ENCODE measurements at regions not wholly inside any gene's neighbourhood (a gene's known extent, or its start where the extent isn't known, plus 50 kb on each side); places are given as distances from the start of the nearest gene placed in this dataset.

- Histone ChIP-seq H3K9me3 (ENCODE audit: control insufficient read depth, low read length) (no peaks in the 10 kb centered on the region), H3K27me3 (ENCODE audit: control insufficient read depth, insufficient read depth, low read length, poor library complexity, severe bottlenecking) (peaks cover 69% of the 10 kb centered on the region), H3K4me3 (ENCODE audit: low read length) (no peak overlapping the region), H3K9ac (ENCODE audit: extremely low read depth, low read length, poor library complexity, severe bottlenecking) (no peak overlapping the region), H3K36me3 (ENCODE audit: control insufficient read depth, insufficient read depth, low read length) (no peaks in the 10 kb centered on the region), H3K4me1 (ENCODE audit: control insufficient read depth, insufficient read depth, low read length) (no peaks in the 10 kb centered on the region), H3K27ac (ENCODE audit: low read depth, low read length) (no peak overlapping the region)
- 78 to 91% methylated on average over 7 of the region's 7 CpGs for WGBS, 2 experiments (ENCODE audit: insufficient coverage in 1 of 2, insufficient read length in 1 of 2)
- Mint-ChIP-seq H3K9me3 (peaks cover under 1% of the 10 kb centered on the region), H3K27ac (no peak overlapping the region), H3K27me3 (ENCODE audit: insufficient read depth) (peaks cover 57% of the 10 kb centered on the region), H3K4me3 (no peak overlapping the region), H3K4me1 (no peaks in the 10 kb centered on the region), H3K36me3 (ENCODE audit: low read depth) (no peaks in the 10 kb centered on the region)
- TF ChIP-seq CTCF (conservative IDR thresholded peaks at IDR 0.05): no peak
- no peak for DNase-seq
Measured at GRCh38 chr4:77220828-77221613, 64.0 kb downstream of the CCNG2 start.

GRCh38 chr4:77225022-77225421 lies 68.0 kb downstream of the CCNG2 start:
- H3K4me3 Mint-ChIP-seq: no peak overlapping the region
- H3K27me3 Mint-ChIP-seq (ENCODE audit: insufficient read depth): peaks cover 57% of the 10 kb centered on the region
- TF ChIP-seq CTCF (conservative IDR thresholded peaks at IDR 0.05): no peak
- Histone ChIP-seq H3K27ac (ENCODE audit: low read depth, low read length) (no peak overlapping the region), H3K27me3 (ENCODE audit: control insufficient read depth, insufficient read depth, low read length, poor library complexity, severe bottlenecking) (peaks cover 41% of the 10 kb centered on the region), H3K9ac (ENCODE audit: extremely low read depth, low read length, poor library complexity, severe bottlenecking) (no peak overlapping the region), H3K4me1 (ENCODE audit: control insufficient read depth, insufficient read depth, low read length) (no peaks in the 10 kb centered on the region), H3K4me3 (ENCODE audit: low read length) (no peak overlapping the region), H3K9me3 (ENCODE audit: control insufficient read depth, low read length) (no peaks in the 10 kb centered on the region), H3K36me3 (ENCODE audit: control insufficient read depth, insufficient read depth, low read length) (no peaks in the 10 kb centered on the region)
- DNase-seq: no peak
- H3K36me3 Mint-ChIP-seq (ENCODE audit: low read depth): no peaks in the 10 kb centered on the region
- H3K27ac Mint-ChIP-seq: no peak overlapping the region
- 78 to 84% methylated on average over 1 to 2 of the region's 2 CpGs for WGBS, 2 experiments (ENCODE audit: insufficient coverage in 1 of 2, insufficient read length in 1 of 2)
- peaks cover 24% of the 10 kb centered on the region for H3K9me3 Mint-ChIP-seq
- no peaks in the 10 kb centered on the region for H3K4me1 Mint-ChIP-seq

- H3K27ac ChIP-seq (ENCODE audit: low read depth, low read length): no peak overlapping the region
- TF ChIP-seq CTCF (conservative IDR thresholded peaks at IDR 0.05): no peak
- no peaks in the 10 kb centered on the region for H3K36me3 ChIP-seq (ENCODE audit: control insufficient read depth, insufficient read depth, low read length)
- H3K4me3 ChIP-seq (ENCODE audit: low read length): no peak overlapping the region
- Mint-ChIP-seq H3K36me3 (ENCODE audit: low read depth) (no peaks in the 10 kb centered on the region), H3K27me3 (ENCODE audit: insufficient read depth) (peaks cover 43% of the 10 kb centered on the region), H3K4me3 (no peak overlapping the region), H3K27ac (no peak overlapping the region), H3K4me1 (peaks cover 4% of the 10 kb centered on the region), H3K9me3 (peaks cover 24% of the 10 kb centered on the region)
- no peak for DNase-seq
- H3K4me1 ChIP-seq (ENCODE audit: control insufficient read depth, insufficient read depth, low read length): peaks cover 8% of the 10 kb centered on the region
- H3K9me3 ChIP-seq (ENCODE audit: control insufficient read depth, low read length): no peaks in the 10 kb centered on the region
- no peak overlapping the region for H3K9ac ChIP-seq (ENCODE audit: extremely low read depth, low read length, poor library complexity, severe bottlenecking)
- H3K27me3 ChIP-seq (ENCODE audit: control insufficient read depth, insufficient read depth, low read length, poor library complexity, severe bottlenecking): peaks cover 27% of the 10 kb centered on the region
- WGBS, 2 experiments (ENCODE audit: insufficient coverage in 1 of 2, insufficient read length in 1 of 2): 63 to 87% methylated on average over 2 of the region's 2 CpGs
Measured at GRCh38 chr4:77226939-77227705, 70.1 kb downstream of the CCNG2 start.

Measured in endodermal cell (in vitro differentiated cells).